Amniotic epithelial cell (primary cell): ENCODE measurements at regions not wholly inside any gene's neighbourhood (a gene's known extent, or its start where the extent isn't known, plus 50 kb on each side); places are given as distances from the start of the nearest gene placed in this dataset.

Experiments
- DNase-seq: peaks from one replicate; pipeline ENCODE4 v3.0.0-alpha.2; 2010; ENCODE audit warnings: low read depth

DNA sequence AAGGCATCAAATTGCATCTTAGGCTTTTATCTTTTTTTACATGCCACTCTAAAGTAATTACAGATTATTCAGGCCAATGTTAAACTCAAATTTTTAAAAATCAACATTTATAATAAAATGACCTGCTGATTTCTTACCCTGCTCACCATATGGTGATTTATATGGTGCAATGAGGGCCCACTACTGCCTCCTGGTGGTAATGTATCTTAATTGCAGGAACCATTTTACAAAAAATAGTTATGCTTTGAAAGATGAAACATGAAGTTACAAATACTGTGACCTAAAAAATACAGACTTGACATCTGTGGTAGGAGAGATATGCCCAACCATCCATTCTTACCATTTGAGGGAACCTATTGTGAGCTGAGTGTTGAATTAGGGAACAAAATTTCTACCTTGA is 292.6 kb upstream of the TAS2R1 start:
- no peak for DNase-seq

DNA sequence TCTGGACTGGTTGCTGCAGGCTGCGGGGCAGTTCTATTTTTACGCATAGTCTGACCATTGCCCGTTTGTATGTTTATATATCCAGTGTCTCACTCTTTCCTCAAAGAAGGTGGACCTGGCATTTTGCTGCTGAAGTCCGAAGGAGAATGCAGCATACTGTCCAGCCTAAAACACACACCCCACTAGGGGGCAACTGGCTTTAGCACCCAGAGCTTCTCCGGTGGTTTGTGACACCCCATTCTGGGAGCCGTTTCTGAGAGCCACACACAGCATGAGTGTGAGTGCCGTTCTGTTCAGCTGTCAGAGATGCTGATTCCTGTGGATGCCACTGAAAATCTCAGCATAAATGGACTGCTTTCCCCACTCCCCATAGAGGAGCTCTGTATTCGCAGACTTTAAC is 290.5 kb upstream of the TAS2R1 start:
- no peak for DNase-seq

- DNase-seq = no peak
These were observed 289.3 kb upstream of the TAS2R1 start for GRCh38 chr5:9919306-9920030.

GRCh38 chr5:9905661-9906060 is 275.5 kb upstream of the TAS2R1 start:
- peak; percentile 59 for DNase-seq

DNA sequence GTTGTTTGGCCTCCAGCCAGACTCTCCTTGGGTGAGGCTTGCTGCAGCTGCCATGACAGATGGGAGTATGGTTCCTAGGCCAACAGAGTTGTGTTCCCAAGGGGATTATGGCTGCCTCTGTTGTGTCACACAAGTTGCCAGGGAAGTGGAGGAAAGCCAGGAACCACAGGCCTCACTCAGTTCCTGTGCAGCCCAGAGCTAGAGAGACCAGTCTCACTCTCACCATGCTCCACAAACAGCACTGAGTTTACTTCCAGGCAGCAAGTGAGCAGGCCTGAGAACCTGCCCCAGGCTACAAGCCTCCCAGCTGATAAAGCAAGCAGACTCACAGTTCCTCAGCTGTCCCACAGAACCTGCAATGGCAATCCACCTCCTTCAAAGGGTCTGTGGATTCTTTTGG is 273.6 kb upstream of the TAS2R1 start:
- no peak for DNase-seq

DNA sequence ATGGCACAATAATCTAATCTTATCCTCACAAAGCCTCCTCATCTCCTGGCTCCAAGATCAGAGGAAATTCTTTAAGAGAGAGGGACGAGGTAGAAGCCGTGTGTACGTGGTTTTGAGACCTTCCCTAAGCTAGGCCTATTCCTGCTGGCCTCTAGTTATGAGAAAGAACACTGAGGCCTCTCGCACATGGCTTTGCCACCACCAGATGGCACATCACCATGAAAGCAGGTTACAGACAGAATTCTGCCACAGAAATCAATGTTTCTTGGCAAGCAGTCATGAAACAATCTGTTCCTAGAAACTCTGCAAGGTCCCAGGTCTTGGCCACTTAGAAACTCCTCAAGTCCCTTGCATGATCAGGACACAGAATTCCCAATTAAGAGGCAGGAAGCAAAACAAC is 268.2 kb upstream of the TAS2R1 start:
- peak; percentile 25 for DNase-seq

- DNase-seq = no peak
These were observed 265.1 kb upstream of the TAS2R1 start for GRCh38 chr5:9895302-9895645.

DNA sequence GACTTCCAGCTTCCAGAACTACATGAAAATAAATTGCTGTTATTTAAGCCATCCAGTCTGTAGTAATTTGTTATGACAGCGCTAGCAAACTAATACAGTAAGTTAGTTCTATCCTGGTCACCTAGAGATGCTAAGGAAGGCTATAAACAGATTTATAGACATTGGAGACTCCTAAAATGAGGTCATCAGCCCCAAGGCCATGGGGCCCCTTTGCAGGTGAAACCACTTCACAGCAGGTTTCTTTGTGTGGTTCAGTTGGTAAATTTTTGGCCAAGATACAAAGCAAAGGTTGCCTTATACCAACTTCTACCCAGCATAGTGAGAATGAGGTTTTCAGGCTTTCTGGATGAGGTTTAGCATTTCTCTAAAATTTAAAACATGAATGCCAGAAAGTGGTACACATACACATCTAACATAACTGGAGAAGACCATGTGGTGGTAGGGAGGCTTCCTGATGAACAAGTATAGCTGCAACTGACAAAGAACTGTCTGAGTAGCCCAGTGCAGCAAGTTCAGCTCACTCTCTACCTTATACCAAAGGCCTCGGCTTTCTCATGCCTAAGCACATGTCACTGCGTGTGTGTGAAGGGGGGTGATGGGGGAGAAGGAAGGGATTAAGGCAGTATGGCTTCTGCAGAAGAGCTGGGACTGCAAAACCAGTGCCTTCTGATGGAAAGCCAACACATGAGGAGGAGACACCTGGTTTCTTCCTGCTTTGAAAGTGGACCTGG is 264.6 kb upstream of the TAS2R1 start:
- no peak for DNase-seq

GRCh38 chr5:9892696-9893095 is 262.5 kb upstream of the TAS2R1 start:
- DNase-seq = no peak

DNA sequence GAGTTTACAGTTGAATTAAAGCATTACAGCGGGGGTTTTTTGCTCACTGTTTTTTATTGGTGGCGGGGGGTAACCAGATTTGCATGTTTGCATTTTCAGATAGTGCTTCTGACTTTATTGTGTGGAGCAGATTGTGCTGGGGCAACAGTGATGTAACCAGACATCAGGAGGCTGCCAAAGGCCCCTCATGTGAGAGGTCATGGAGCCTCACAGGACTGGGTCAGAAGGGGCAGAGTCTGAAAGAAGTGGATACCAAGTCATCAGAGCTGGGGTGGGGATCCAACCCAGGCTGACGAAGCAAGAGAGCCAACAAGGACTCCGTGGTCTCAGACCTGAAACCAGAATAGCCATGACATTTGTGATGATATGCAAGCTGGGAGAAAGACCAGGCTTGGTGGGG is 259.4 kb upstream of the TAS2R1 start:
- no peak for DNase-seq

- DNase-seq = peak; percentile 89
These were observed 258.4 kb upstream of the TAS2R1 start for GRCh38 chr5:9888501-9888901.

- no peak for DNase-seq
These were observed 255.0 kb upstream of the TAS2R1 start for GRCh38 chr5:9885164-9885563.

GRCh38 chr5:9878206-9878605 is 248.1 kb upstream of the TAS2R1 start:
- DNase-seq = no peak

DNA sequence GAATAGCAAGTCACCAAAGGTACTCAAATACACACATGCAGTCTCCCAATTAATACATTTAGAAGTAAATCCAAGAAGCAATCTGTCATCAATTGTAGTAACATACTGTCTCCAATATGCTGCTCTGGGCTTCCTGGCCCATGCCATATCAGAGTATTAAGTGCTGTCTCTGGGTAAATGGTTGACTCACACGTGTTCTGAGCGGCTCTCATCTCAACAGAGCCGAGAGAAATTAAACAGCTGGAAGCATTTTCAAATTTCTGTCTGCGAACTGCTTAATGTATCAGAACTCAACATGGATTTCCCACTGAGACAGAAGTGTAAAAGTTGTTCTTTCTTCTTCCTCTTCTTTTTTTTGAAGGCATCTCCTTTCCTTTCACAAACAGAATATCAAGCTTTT is 247.3 kb upstream of the TAS2R1 start:
- DNase-seq = no peak

- no peak for DNase-seq
These were observed 246.3 kb upstream of the TAS2R1 start for GRCh38 chr5:9876451-9876850.

GRCh38 chr5:9869616-9870288 is 239.6 kb upstream of the TAS2R1 start:
- DNase-seq = peak; percentile 86

- no peak for DNase-seq
These were observed 235.4 kb upstream of the TAS2R1 start for GRCh38 chr5:9865574-9865973.

DNA sequence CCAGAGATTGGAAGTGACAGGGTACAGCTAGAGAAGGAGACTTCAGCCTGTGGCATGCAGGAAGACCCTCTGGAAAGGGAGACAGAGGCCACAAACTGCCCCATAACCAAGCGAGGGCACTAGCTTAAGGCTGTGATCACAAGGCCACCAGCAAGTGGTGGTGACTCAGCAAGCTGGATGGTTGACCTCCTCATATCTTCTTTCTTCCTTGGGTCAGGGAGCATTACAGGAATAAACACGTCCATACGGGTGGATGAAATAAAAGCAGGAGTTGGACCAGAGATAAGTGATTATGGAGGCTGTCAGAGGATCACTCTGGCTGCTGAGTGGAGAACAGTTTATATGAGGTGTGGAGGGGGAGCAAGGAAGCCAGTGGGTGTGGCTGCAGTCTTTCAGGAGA is 234.6 kb upstream of the TAS2R1 start:
- DNase-seq = no peak

DNA sequence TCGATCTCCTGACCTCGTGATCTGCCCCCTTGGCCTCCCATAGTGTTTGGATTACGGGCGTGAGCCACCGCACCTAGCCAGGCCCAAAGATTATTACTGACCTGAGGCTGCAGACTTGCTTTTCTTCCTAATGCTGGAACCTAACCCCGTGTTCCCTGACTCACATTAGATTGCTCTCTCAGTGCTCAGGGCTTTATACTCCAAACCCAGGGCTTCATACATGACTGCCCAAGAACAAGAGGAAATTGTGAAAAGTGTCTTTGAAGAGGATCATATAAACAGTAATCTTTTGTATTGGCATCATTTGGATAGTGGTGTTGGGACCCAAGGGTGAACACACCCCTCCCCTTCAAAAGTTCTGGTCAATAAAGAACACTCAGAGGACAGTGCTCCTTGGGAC is 233.3 kb upstream of the TAS2R1 start:
- no peak for DNase-seq

- no peak for DNase-seq
These were observed 231.6 kb upstream of the TAS2R1 start for GRCh38 chr5:9861666-9862256.

DNA sequence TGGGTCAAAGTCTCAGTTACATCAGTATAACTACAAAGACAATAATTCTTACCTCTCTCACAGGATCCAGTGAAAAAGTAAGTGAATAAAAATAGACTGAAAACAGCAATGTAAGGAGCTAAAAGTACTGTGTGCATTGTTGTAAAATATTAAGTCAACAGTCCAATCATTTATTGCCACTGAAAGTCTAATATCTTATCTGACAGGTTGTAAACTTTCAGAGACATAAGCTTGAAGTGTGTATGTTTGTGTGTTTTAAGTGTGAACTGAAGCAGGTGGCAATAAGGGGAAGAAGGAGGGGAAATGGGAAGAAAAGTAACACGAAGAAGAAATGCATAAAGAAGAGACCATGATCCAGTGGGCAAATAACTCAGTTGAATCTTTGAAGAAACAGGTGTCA is 229.7 kb upstream of the TAS2R1 start:
- no peak for DNase-seq

- no peak for DNase-seq
These were observed 227.9 kb upstream of the TAS2R1 start for GRCh38 chr5:9858043-9858442.

DNA sequence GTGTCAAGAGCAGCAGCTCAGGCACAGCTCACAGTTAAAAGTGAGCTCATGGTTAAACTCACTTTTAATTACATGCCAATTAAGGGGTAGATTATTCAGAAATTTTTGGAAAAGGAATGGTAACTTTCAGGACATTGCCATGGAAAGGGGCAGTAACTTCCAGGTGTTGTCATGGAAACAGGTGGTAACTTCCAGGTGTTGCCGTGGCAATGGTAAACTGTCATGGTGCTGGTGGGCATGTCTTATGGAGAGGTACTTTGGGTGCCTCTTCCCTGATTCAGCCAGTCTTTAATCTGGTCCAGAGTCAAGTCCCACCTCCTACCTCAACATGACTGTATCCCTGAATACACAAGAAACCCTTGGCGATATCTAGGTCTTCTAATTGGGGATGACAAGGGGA is 223.2 kb upstream of the TAS2R1 start:
- DNase-seq = no peak
